ENCODE measurements at regions not wholly inside any gene's neighbourhood (a gene's known extent, or its start where the extent isn't known, plus 50 kb on each side); places are given as distances from the start of the nearest gene placed in this dataset.

DNA sequence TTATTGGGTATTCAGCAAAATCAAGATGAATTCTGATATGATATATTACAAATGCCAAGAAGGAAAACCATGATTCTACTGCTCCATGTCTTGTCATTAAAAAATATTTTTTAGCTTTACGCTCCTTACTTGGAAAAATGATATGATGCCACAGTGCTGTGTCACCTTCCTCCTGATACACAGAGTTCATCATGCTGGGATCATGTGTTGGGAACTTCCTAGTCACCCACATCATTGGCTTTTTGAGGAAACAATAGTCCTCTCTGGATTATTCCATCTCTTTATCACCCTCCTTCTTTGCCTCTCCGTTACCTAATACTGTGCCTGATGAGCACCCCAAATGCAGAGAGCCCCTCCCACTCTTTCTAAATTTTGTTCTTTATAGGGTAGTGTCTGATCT is 94.3 kb upstream of the PFN2 start:
- Histone ChIP-seq H2AK5ac (ENCODE audit: low read depth, low read length) (no peak overlapping the region), H4K20me1 (replicated peaks in 1 of 2; ENCODE audit: control insufficient read depth in 1 of 2, insufficient read depth in 2 of 2, low read length in 2 of 2) (no peaks in the 10 kb centered on the region), H3K27ac (ENCODE audit: low read depth, low read length) (no peak overlapping the region), H4K8ac (ENCODE audit: extremely low read depth, insufficient read depth, low read length) (no peak overlapping the region), H3K4ac (replicated peaks; ENCODE audit: insufficient read length, low read depth, low read length) (no peak overlapping the region), H3K79me1 (ENCODE audit: low read depth, low read length) (no peaks in the 10 kb centered on the region), H3K18ac (ENCODE audit: extremely low read depth, low read length) (no peak overlapping the region), H3K36me3 (ENCODE audit: control insufficient read depth in 2 of 4, insufficient read depth in 4 of 4, low read length in 3 of 4) (no peaks in the 10 kb centered on the region), H2BK120ac (replicated peaks; ENCODE audit: low read depth, low read length) (no peak overlapping the region), H2BK12ac (ENCODE audit: low read depth, low read length) (no peak overlapping the region; the same call in 1 of the 2 replicates), H3K4me3 (ENCODE audit: extremely low read depth in 1 of 4, insufficient read depth in 2 of 4, low read depth in 3 of 4, low read length in 4 of 4) (no peak overlapping the region), H3K27me3 (replicated peaks in 1 of 4; ENCODE audit: control insufficient read depth in 3 of 4, extremely low read depth in 1 of 4, insufficient read depth in 3 of 4, low read length in 3 of 4) (no peaks in the 10 kb centered on the region), H3K79me2 (ENCODE audit: control insufficient read depth in 1 of 2, insufficient read depth in 2 of 2, low read length in 2 of 2) (no peaks in the 10 kb centered on the region), H2BK20ac (ENCODE audit: low read length) (no peak overlapping the region), H2BK15ac (ENCODE audit: low read length) (no peak overlapping the region), H3K4me2 (ENCODE audit: insufficient read depth in 1 of 2, low read depth in 2 of 2, low read length in 2 of 2) (no peak overlapping the region), H2AFZ (ENCODE audit: low read length) (no peak overlapping the region), H3K23me2 (ENCODE audit: low read depth, low read length) (no peaks in the 10 kb centered on the region), H3K23ac (ENCODE audit: insufficient read length) (no peak overlapping the region), H3K14ac (ENCODE audit: insufficient read length) (no peak overlapping the region), H3K56ac (replicated peaks; ENCODE audit: insufficient read length, low read depth, low read length) (no peak overlapping the region), H3K4me1 (replicated peaks in 1 of 4; ENCODE audit: control insufficient read depth in 3 of 4, insufficient read depth in 4 of 4, low read length in 3 of 4) (no peaks in the 10 kb centered on the region), H3K9ac (replicated peaks in 1 of 4; ENCODE audit: extremely low read depth in 1 of 4, low read depth in 3 of 4, low read length in 3 of 4) (no peak overlapping the region), H3K9me3 (ENCODE audit: insufficient read depth in 2 of 2, low read depth in 1 of 2, low read length in 1 of 2) (no peaks in the 10 kb centered on the region), H4K91ac (replicated peaks; ENCODE audit: insufficient read length, low read length) (no peak overlapping the region), H4K5ac (ENCODE audit: insufficient read length, low read depth, low read length) (no peak overlapping the region), H2BK5ac (ENCODE audit: low read depth, low read length) (no peak overlapping the region)
- ChIA-PET POLR2A (ENCODE audit: partially characterized antibody) (no interaction called here), CTCF (ENCODE audit: partially characterized antibody) (interaction anchor here (1.8 kb wide), 1 partner anchor 10 kb away, joined by 6 read pairs; no protein-coding TSS in a partner anchor)
- FAIRE-seq (no peak), DNase-seq (ENCODE audit: low read depth in 1 of 2, low spot score in 2 of 2) (no peak)
- WGBS, 2 experiments (ENCODE audit: extremely low coverage in 1 of 2, insufficient coverage in 1 of 2, insufficient read length in 1 of 2, insufficient replicate concordance in 2 of 2, low coverage in 1 of 2, low lambda C conversion rate in 2 of 2, missing lambda C conversion rate in 1 of 2) = 91% methylated on average over 2 of the region's 2 CpGs; no CpG with 5 or more reads in 1 of the 2 experiments
- TF ChIP-seq TCF12 (IDR thresholded peaks at IDR 0.05; ENCODE audit: low read depth, low read length) = no peak
- TF ChIP-seq POLR2A (IDR thresholded peaks at IDR 0.05; ENCODE audit: control extremely low read depth in 1 of 2, low read depth in 2 of 2, low read length in 2 of 2) = no peak
- TF ChIP-seq, protein P1, sequence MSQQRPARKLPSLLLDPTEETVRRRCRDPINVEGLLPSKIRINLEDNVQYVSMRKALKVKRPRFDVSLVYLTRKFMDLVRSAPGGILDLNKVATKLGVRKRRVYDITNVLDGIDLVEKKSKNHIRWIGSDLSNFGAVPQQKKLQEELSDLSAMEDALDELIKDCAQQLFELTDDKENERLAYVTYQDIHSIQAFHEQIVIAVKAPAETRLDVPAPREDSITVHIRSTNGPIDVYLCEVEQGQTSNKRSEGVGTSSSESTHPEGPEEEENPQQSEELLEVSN (IDR thresholded peaks at IDR 0.05) = no peak
- TF ChIP-seq GABPA (IDR thresholded peaks at IDR 0.05; ENCODE audit: borderline replicate concordance, insufficient read depth, low read length) = no peak
- no peak for TF ChIP-seq POLR2AphosphoS5 (IDR thresholded peaks at IDR 0.05; ENCODE audit: low read depth, low read length)
- TF ChIP-seq EGR1 (IDR thresholded peaks at IDR 0.05; ENCODE audit: borderline replicate concordance, low read depth, low read length) = no peak
- TF ChIP-seq JUND (IDR thresholded peaks at IDR 0.05; ENCODE audit: low read length) = no peak
- no peak for TF ChIP-seq CREB1 (IDR thresholded peaks at IDR 0.05)
- TF ChIP-seq POU5F1 (IDR thresholded peaks at IDR 0.05; ENCODE audit: low read depth, low read length) = no peak
- TF ChIP-seq CHD2 (IDR thresholded peaks at IDR 0.05; ENCODE audit: low read length) = no peak
- TF ChIP-seq RAD21 (IDR thresholded peaks at IDR 0.05 in 1 of 2, conservative IDR thresholded peaks at IDR 0.05 in 1 of 2; ENCODE audit: low read depth in 2 of 2, low read length in 2 of 2) = no peak
- TF ChIP-seq KDM4A (IDR thresholded peaks at IDR 0.05; ENCODE audit: low read depth, low read length, severe bottlenecking) = no peak
- TF ChIP-seq GTF2F1 (IDR thresholded peaks at IDR 0.05; ENCODE audit: borderline replicate concordance, low read depth, low read length) = no peak
- TF ChIP-seq TBP (IDR thresholded peaks at IDR 0.05; ENCODE audit: low read depth, low read length) = no peak
- no peak for TF ChIP-seq NRF1 (IDR thresholded peaks at IDR 0.05; ENCODE audit: low read depth, low read length)
- no peak for TF ChIP-seq CBX8 (IDR thresholded peaks at IDR 0.05; ENCODE audit: borderline replicate concordance, low read depth, low read length)
